ENCODE measurements at regions not wholly inside any gene's neighbourhood (a gene's known extent, or its start where the extent isn't known, plus 50 kb on each side); places are given as distances from the start of the nearest gene placed in this dataset.

- H3K9me1 ChIP-seq (replicated peaks; ENCODE audit: control insufficient read depth, extremely low read depth, insufficient read depth, low read length), result no peaks in the 10 kb centered on the region
- TF ChIP-seq POLR2AphosphoS5 (IDR thresholded peaks at IDR 0.05; ENCODE audit: insufficient read depth, low read depth, low read length), result no peak
- TF ChIP-seq EZH2 (IDR thresholded peaks at IDR 0.05; ENCODE audit: borderline replicate concordance, low read depth, low read length, severe bottlenecking), result no peak
- no peak for TF ChIP-seq MYC (IDR thresholded peaks at IDR 0.05; ENCODE audit: low read depth, low read length)
- TF ChIP-seq POLR2A (IDR thresholded peaks at IDR 0.05; ENCODE audit: low read depth, low read length), result no peak
- no peak for TF ChIP-seq FOS (IDR thresholded peaks at IDR 0.05; ENCODE audit: borderline replicate concordance, insufficient read depth, low read length)
- TF ChIP-seq MAX (IDR thresholded peaks at IDR 0.05; ENCODE audit: insufficient read depth, insufficient read length), result no peak
- no peak for TF ChIP-seq GATA2 (IDR thresholded peaks at IDR 0.05; ENCODE audit: insufficient read depth, insufficient read length, low read depth, low read length)
- no peak for TF ChIP-seq JUN (IDR thresholded peaks at IDR 0.05; ENCODE audit: borderline replicate concordance, insufficient read depth, insufficient read length, low read depth)
- no peak for TF ChIP-seq CTCF (IDR thresholded peaks at IDR 0.05; ENCODE audit: extremely low read depth in 1 of 2, insufficient read depth in 1 of 2, low read depth in 1 of 2, low read length in 2 of 2)
- DNase-seq (ENCODE audit: low read depth, low spot score) (no peak), FAIRE-seq (no peak)
- BruUV-seq (replicated peaks), result no TSS peak
- no peaks in the 10 kb centered on the region for H3K36me3 ChIP-seq (ENCODE audit: control insufficient read depth in 2 of 2, extremely low read depth in 1 of 2, insufficient read depth in 2 of 2, low read length in 2 of 2)
- no peak overlapping the region for H3K27ac ChIP-seq (ENCODE audit: insufficient read depth, low read depth, low read length)
- intact Hi-C loops (cut with micrococcal nuclease) (no loop called here), dilution Hi-C loops (cut with MboI; ENCODE audit: extremely low pct_ligation_motif_present, low sequenced_read_pairs) (no loop called here)
- no peak overlapping the region for H3K4me3 ChIP-seq (replicated peaks in 1 of 3; ENCODE audit: insufficient read depth in 1 of 3, low read depth in 1 of 3, low read length in 3 of 3)
- H3K9me3 ChIP-seq (replicated peaks; ENCODE audit: control insufficient read depth, insufficient read depth, low read length), result no peaks in the 10 kb centered on the region
- ChIA-PET POLR2A (no interaction called here), CTCF (no interaction called here)
- H3K9ac ChIP-seq (replicated peaks; ENCODE audit: extremely low read depth, insufficient read depth, low read length), result no peak overlapping the region
- no peak overlapping the region for H2AFZ ChIP-seq (ENCODE audit: low read depth, low read length)
- H3K4me2 ChIP-seq (ENCODE audit: insufficient read depth, low read length), result no peak overlapping the region
- H3K27me3 ChIP-seq (ENCODE audit: control insufficient read depth in 2 of 2, insufficient read depth in 2 of 2, low read length in 2 of 2), result no peaks in the 10 kb centered on the region
- no peaks in the 10 kb centered on the region for H4K20me1 ChIP-seq (replicated peaks; ENCODE audit: control insufficient read depth, extremely low read depth, insufficient read depth, low read length)
- no peaks in the 10 kb centered on the region for H3K4me1 ChIP-seq (ENCODE audit: control insufficient read depth, extremely low read depth, insufficient read depth, low read length)
- H3K79me2 ChIP-seq (ENCODE audit: control insufficient read depth, insufficient read depth, low read length), result no peaks in the 10 kb centered on the region
Observed at GRCh38 chr4:83889802-83890201, 353.9 kb downstream of the GPAT3 start.
